ENCODE measurements at regions not wholly inside any gene's neighbourhood (a gene's known extent, or its start where the extent isn't known, plus 50 kb on each side); places are given as distances from the start of the nearest gene placed in this dataset.

DNA sequence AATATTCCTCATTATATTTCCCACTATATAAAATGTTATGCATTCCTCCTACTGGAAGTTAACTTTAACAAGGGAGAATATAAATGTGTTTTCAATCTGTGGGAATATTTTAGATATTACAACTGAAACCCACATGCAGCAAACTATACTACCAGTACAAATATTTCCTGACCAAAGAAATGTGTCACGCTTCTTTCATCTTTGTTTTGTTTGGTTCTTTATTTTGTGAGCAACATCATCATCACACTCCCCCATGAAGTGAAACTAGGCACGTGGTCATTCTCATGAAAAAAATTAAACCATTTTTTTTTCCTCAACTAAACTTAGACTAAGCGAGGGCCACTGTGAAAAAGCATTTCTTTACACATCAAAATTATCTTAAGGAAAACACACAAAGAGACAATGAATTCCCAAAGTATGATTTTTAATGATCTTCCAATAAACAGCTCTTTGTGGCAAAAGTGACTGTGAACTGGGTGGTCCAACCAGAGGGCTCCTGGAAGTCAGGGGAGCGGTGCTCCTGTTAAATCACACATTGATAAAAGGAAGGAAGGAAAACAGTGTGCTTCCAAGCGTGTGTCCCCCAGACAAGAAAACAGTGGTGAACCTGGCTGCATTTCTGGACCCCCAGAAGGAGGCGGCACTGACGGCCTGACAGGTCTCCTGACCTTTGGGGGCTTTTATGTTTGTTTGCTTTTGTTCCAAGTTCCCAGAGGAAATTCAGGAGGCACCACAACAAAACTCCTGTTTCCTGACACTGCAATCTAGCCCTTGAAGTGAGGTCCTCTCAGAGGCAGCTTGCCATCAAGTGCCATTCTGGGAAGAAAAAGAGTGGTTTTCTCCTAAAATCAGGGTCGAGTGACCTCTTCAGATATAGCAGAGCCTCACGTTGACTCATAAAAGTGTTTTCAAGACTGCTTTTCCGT lies 166.8 kb upstream of the FOXQ1 start:
- no peak for FAIRE-seq
- Histone ChIP-seq H3K36me3 (ENCODE audit: control insufficient read depth in 2 of 2, insufficient read depth in 2 of 2, low read length in 1 of 2) (no peaks in the 10 kb centered on the region), H3K4me2 (ENCODE audit: control insufficient read depth, insufficient read depth) (no peak overlapping the region), H3K9me3 (replicated peaks; ENCODE audit: control insufficient read depth, insufficient read depth, low read length) (no peaks in the 10 kb centered on the region), H3K27ac (ENCODE audit: control insufficient read depth, insufficient read depth) (no peak overlapping the region), H3K4me3 (no peak overlapping the region), H3K79me2 (ENCODE audit: control insufficient read depth, insufficient read depth, low read length) (no peaks in the 10 kb centered on the region), H4K20me1 (ENCODE audit: control insufficient read depth, insufficient read depth) (no peaks in the 10 kb centered on the region), H2AFZ (ENCODE audit: control insufficient read depth, low read depth, low read length) (no peak overlapping the region), H3K9ac (ENCODE audit: control insufficient read depth, insufficient read depth, low read length) (no peak overlapping the region), H3K27me3 (replicated peaks in 1 of 2; ENCODE audit: control insufficient read depth in 2 of 2, insufficient read depth in 2 of 2, low read length in 1 of 2) (no peaks in the 10 kb centered on the region; a peak in 1 of 4 replicates), H3K4me1 (ENCODE audit: control insufficient read depth, insufficient read depth, low read length) (no peaks in the 10 kb centered on the region)
- CTCF ChIA-PET = no interaction called here
- in situ Hi-C loops (cut with MboI) = no loop called here
- ATAC-seq = no peak
- 35% methylated on average over 10 of the region's 10 CpGs for WGBS (ENCODE audit: insufficient coverage, insufficient replicate concordance, low lambda C conversion rate, missing lambda C conversion rate)
- DNase-seq (ENCODE audit: low read depth, low spot score) = no peak
- POLR2A ChIA-PET = no interaction called here
- no peak for TF ChIP-seq POLR2AphosphoS2 (IDR thresholded peaks at IDR 0.05; ENCODE audit: low read depth, low read length)
- TF ChIP-seq PAX8 (IDR thresholded peaks at IDR 0.05) = no peak
- intact Hi-C loops (cut with micrococcal nuclease; ENCODE audit: unreplicated experiment) = no loop called here
- BruUV-seq (replicated peaks) = no TSS peak
- SMC1A ChIA-PET (ENCODE audit: uncharacterized antibody, unreplicated experiment) = no interaction called here
- RAD21 ChIA-PET (ENCODE audit: unreplicated experiment) = no interaction called here

DNA sequence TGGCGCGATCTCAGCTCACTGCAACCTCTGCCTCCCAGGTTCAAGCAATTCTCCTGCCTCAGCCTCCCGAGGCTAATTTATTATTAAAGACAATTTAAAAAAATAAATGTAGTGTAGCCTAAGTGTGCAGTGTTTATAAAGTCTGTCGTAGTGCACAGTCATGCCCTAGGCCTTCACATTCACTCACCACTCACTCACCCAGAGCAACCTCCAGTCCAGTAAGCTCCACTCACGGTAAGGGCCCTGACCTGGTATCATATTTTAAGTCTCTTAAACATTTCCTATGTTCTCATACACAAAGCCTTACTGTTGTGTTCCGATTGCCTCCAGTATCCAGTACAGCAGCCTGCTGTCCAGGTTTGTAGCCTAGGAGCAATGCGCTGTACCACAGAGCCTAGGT lies 168.2 kb upstream of the FOXQ1 start:
- no peak overlapping the region for H3K9ac ChIP-seq (ENCODE audit: control insufficient read depth, insufficient read depth, low read length)
- TF ChIP-seq CREM (IDR thresholded peaks at IDR 0.05; ENCODE audit: low read depth) = no peak
- no peak for TF ChIP-seq EP300 (IDR thresholded peaks at IDR 0.05; ENCODE audit: borderline replicate concordance in 1 of 2, control insufficient read depth in 1 of 2, low read depth in 2 of 2, low read length in 2 of 2)
- TF ChIP-seq NFXL1 (IDR thresholded peaks at IDR 0.05; ENCODE audit: borderline replicate concordance) = no peak
- no peak for TF ChIP-seq MYC (IDR thresholded peaks at IDR 0.05; ENCODE audit: insufficient read depth, insufficient read length, insufficient replicate concordance, low read length, severe bottlenecking)
- TF ChIP-seq NBN (IDR thresholded peaks at IDR 0.05) = no peak
- TF ChIP-seq, protein P1, sequence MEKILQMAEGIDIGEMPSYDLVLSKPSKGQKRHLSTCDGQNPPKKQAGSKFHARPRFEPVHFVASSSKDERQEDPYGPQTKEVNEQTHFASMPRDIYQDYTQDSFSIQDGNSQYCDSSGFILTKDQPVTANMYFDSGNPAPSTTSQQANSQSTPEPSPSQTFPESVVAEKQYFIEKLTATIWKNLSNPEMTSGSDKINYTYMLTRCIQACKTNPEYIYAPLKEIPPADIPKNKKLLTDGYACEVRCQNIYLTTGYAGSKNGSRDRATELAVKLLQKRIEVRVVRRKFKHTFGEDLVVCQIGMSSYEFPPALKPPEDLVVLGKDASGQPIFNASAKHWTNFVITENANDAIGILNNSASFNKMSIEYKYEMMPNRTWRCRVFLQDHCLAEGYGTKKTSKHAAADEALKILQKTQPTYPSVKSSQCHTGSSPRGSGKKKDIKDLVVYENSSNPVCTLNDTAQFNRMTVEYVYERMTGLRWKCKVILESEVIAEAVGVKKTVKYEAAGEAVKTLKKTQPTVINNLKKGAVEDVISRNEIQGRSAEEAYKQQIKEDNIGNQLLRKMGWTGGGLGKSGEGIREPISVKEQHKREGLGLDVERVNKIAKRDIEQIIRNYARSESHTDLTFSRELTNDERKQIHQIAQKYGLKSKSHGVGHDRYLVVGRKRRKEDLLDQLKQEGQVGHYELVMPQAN (conservative IDR thresholded peaks at IDR 0.05) = no peak
- TF ChIP-seq IRF3 (IDR thresholded peaks at IDR 0.05) = no peak
- H3K4me1 ChIP-seq (ENCODE audit: control insufficient read depth, insufficient read depth, low read length) = no peaks in the 10 kb centered on the region
- H3K4me3 ChIP-seq = no peak overlapping the region
- 39% methylated on average over 7 of the region's 7 CpGs for WGBS (ENCODE audit: insufficient coverage, insufficient replicate concordance, low lambda C conversion rate, missing lambda C conversion rate)
- H3K4me2 ChIP-seq (ENCODE audit: control insufficient read depth, insufficient read depth) = no peak overlapping the region
- ChIA-PET RAD21 (ENCODE audit: unreplicated experiment) (no interaction called here), CTCF (no interaction called here), POLR2A (no interaction called here), SMC1A (ENCODE audit: uncharacterized antibody, unreplicated experiment) (no interaction called here)
- H2AFZ ChIP-seq (ENCODE audit: control insufficient read depth, low read depth, low read length) = no peak overlapping the region
- in situ Hi-C loops (cut with MboI) (no loop called here), intact Hi-C loops (cut with micrococcal nuclease; ENCODE audit: unreplicated experiment) (no loop called here)
- no peaks in the 10 kb centered on the region; a peak in 1 of 4 replicates for H3K27me3 ChIP-seq (replicated peaks in 1 of 2; ENCODE audit: control insufficient read depth in 2 of 2, insufficient read depth in 2 of 2, low read length in 1 of 2)
- no peaks in the 10 kb centered on the region for H3K36me3 ChIP-seq (ENCODE audit: control insufficient read depth in 2 of 2, insufficient read depth in 2 of 2, low read length in 1 of 2)
- no peaks in the 10 kb centered on the region; the same call in 2 of the 3 replicates for H3K9me3 ChIP-seq (replicated peaks; ENCODE audit: control insufficient read depth, insufficient read depth, low read length)
- H3K27ac ChIP-seq (ENCODE audit: control insufficient read depth, insufficient read depth) = no peak overlapping the region
- DNase-seq (ENCODE audit: low read depth, low spot score) (no peak), ATAC-seq (no peak), FAIRE-seq (no peak)
- no TSS peak for BruUV-seq (replicated peaks)
- H4K20me1 ChIP-seq (ENCODE audit: control insufficient read depth, insufficient read depth) = no peaks in the 10 kb centered on the region
- H3K79me2 ChIP-seq (ENCODE audit: control insufficient read depth, insufficient read depth, low read length) = no peaks in the 10 kb centered on the region

All from GM12878 (cell line).